Hematopoietic multipotent progenitor cell treated with erythropoietin and hydrocortisone succinate and interleukin-3 and kit ligand, for 4 days (in vitro differentiated cells): ENCODE measurements at regions not wholly inside any gene's neighbourhood (a gene's known extent, or its start where the extent isn't known, plus 50 kb on each side); places are given as distances from the start of the nearest gene placed in this dataset.

Experiments
- DNase-seq: peaks from one replicate; pipeline ENCODE4 v3.0.0-alpha.2; 2015

- no peak for DNase-seq
These were observed 49.7 kb upstream of the ARHGAP5 start for GRCh38 chr14:32027255-32027939.
